Neutrophil (primary cell): ENCODE measurements at regions not wholly inside any gene's neighbourhood (a gene's known extent, or its start where the extent isn't known, plus 50 kb on each side); places are given as distances from the start of the nearest gene placed in this dataset.

Experiments used
- H3K27ac ChIP-seq: fragments of 200-600 bp; sonication (generic); 2 replicates; pipeline ENCODE4 v1.5.1; 2016; ENCODE audit warnings: mild to moderate bottlenecking, moderate library complexity
- H3K27me3 ChIP-seq: fragments of 200-600 bp; sonication (generic); 2 replicates; pipeline ENCODE4 v1.6.0; 2016; ENCODE audit warnings: mild to moderate bottlenecking
- H3K36me3 ChIP-seq: fragments of 200-600 bp; sonication (generic); 2 replicates; pipeline ENCODE4 v1.5.1; 2017
- H3K4me1 ChIP-seq, 2 experiments: fragments of 200-600 bp in 1 of 2; sonication (generic) in 1 of 2; 1 replicate in 1 of 2; 2 replicates in 1 of 2; pipeline versions ENCODE4 v1.5.1 to v1.6.1; 2013 to 2016; ENCODE audit warnings: low read depth in 1 of 2, low read length in 1 of 2, mild to moderate bottlenecking in 1 of 2, moderate library complexity in 1 of 2; ENCODE audit not compliant: control insufficient read depth in 1 of 2, insufficient read depth in 1 of 2
- H3K4me3 ChIP-seq, 2 experiments: fragments of 200-600 bp in 1 of 2; sonication (generic) in 1 of 2; 1 replicate in 1 of 2; 2 replicates in 1 of 2; pipeline ENCODE4 v1.5.1; 2013 to 2016; ENCODE audit warnings: low read depth in 1 of 2, low read length in 1 of 2, mild to moderate bottlenecking in 1 of 2, moderate library complexity in 1 of 2
- H3K9me3 ChIP-seq: fragments of 200-600 bp; sonication (generic); 2 replicates; pipeline ENCODE4 v1.5.1; 2016
- TF ChIP-seq, protein P1 (sequence below): fragments of 200-600 bp; sonication (generic); IDR thresholded peaks from 2 replicates; pipeline ENCODE4 v1.5.1; 2016; ENCODE audit warnings: antibody characterized with exemption

DNA sequence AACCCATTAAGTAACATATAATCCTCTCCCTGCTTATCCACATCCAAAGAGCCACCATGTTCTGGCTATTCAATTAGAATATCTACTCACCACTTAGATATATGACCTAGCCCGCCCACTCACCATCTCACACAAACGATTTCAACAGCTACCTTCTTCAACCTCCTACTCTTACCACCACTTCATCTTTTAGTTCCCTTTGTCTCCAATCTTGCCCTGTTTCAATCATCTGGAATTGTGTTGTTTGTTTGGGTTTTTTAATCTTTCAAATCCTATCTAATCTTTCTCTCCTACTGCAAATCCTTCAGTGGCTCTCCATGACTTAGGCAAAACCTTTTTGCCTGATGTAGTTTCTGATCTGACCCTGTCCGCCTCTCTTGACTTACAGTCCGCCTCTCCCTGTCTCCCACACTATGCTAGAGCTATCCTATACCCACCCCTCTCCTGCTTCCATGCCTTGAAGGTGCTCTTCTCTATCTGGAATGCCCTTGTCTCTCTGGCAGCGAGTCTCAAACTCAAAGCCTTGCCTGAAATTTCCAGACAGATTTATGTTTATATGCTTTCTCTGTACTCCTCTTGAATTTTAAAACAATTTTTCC is 161.0 kb upstream of the CRY1 start:
- Histone ChIP-seq H3K4me3 (no peak overlapping the region), H3K36me3 (no peaks in the 10 kb centered on the region), H3K4me1 (no peaks in the 10 kb centered on the region), H3K9me3 (no peaks in the 10 kb centered on the region), H3K27me3 (no peaks in the 10 kb centered on the region), H3K27ac (no peak overlapping the region)
- TF ChIP-seq, protein P1, sequence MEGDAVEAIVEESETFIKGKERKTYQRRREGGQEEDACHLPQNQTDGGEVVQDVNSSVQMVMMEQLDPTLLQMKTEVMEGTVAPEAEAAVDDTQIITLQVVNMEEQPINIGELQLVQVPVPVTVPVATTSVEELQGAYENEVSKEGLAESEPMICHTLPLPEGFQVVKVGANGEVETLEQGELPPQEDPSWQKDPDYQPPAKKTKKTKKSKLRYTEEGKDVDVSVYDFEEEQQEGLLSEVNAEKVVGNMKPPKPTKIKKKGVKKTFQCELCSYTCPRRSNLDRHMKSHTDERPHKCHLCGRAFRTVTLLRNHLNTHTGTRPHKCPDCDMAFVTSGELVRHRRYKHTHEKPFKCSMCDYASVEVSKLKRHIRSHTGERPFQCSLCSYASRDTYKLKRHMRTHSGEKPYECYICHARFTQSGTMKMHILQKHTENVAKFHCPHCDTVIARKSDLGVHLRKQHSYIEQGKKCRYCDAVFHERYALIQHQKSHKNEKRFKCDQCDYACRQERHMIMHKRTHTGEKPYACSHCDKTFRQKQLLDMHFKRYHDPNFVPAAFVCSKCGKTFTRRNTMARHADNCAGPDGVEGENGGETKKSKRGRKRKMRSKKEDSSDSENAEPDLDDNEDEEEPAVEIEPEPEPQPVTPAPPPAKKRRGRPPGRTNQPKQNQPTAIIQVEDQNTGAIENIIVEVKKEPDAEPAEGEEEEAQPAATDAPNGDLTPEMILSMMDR = no peak

DNA sequence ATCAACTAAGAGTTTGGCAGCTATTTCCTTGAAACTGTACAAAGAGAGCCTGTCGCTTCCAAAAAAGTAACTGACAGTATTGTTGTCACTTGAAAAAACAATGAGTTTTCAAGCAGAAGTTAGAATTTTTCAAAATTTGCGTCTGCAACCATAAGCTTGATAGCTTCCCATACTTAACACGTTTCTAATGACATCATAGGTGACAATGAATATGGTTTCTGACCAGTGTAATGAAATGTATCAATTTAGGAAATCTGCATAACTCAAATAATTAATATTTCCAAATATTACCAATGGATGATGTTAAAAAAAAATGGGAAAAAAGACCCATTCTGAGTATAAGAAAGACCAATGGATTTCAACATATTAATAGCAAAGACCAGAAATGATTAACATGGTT is 165.4 kb upstream of the CRY1 start:
- Histone ChIP-seq H3K27ac (no peak overlapping the region), H3K4me3 (no peak overlapping the region), H3K36me3 (no peaks in the 10 kb centered on the region), H3K27me3 (no peaks in the 10 kb centered on the region), H3K9me3 (no peaks in the 10 kb centered on the region), H3K4me1 (no peaks in the 10 kb centered on the region)
- TF ChIP-seq, protein P1 = no peak

DNA sequence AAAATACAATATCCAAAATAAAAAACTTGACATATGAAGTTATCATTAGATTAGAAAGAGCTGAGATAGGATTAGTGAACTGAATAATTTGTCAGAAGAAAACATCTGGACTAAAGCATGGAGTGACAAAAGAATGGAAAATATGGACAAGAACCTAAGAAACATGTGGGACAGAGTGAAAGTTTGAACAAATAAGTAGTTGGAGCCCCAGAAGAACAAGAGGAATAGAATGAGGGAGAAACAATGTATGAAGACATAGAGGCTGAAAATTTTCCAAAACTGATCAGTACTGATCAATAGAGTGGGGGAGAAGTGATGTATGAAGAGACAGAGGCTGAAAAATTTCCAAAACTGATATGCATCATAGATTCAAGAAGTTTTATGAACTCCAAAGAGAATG is 170.6 kb upstream of the CRY1 start:
- no peaks in the 10 kb centered on the region for H3K9me3 ChIP-seq
- no peaks in the 10 kb centered on the region for H3K36me3 ChIP-seq
- H3K4me1 ChIP-seq = no peaks in the 10 kb centered on the region
- TF ChIP-seq, protein P1 = no peak
- H3K27ac ChIP-seq = no peak overlapping the region
- H3K4me3 ChIP-seq = no peak overlapping the region
- H3K27me3 ChIP-seq = no peaks in the 10 kb centered on the region

DNA sequence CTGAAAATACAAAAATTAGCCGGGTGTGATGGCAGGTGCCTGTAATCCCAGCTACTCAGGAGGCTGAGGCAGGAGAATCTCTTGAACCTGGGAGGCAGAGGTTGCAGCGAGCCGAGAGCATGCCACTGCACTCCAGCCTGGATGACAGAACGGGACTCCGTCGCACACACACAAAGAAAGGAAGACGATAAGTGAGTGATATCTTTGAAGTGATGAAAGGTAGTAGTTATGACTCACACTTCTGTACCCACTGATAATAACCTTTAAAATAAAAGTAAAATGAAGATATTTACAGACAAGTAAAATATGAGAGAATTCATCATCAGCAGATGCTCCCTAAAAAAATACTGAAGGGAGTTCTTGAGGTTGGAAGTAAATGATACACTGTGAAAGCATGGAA is 171.3 kb upstream of the CRY1 start:
- Histone ChIP-seq H3K4me3 (no peak overlapping the region), H3K4me1 (no peaks in the 10 kb centered on the region), H3K9me3 (no peaks in the 10 kb centered on the region), H3K27ac (no peak overlapping the region), H3K36me3 (no peaks in the 10 kb centered on the region), H3K27me3 (no peaks in the 10 kb centered on the region)
- TF ChIP-seq, protein P1 = no peak

DNA sequence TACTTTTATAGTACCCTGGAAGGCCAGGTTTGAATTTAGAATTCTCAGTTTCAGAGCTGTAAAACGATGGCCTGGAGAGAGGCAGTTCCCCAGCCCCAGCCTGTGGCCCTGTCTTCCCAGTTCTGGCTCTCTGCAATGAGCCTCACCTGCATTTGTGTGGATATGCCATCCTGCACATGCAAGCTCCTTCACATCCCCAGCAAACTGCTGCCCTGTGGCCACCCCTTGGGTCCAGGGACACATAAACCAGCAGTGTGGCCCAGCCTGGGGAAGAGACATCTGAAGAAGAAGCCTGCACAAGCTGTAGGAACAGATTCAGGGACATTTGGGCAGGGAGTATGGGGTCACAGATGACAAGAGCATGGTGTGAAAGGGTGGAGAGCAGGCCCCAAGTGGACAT is 174.3 kb upstream of the CRY1 start:
- H3K4me3 ChIP-seq = no peak overlapping the region
- TF ChIP-seq, protein P1 = no peak
- H3K4me1 ChIP-seq = no peaks in the 10 kb centered on the region
- H3K27ac ChIP-seq = no peak overlapping the region
- H3K9me3 ChIP-seq = no peaks in the 10 kb centered on the region
- H3K27me3 ChIP-seq = no peaks in the 10 kb centered on the region
- no peaks in the 10 kb centered on the region for H3K36me3 ChIP-seq

DNA sequence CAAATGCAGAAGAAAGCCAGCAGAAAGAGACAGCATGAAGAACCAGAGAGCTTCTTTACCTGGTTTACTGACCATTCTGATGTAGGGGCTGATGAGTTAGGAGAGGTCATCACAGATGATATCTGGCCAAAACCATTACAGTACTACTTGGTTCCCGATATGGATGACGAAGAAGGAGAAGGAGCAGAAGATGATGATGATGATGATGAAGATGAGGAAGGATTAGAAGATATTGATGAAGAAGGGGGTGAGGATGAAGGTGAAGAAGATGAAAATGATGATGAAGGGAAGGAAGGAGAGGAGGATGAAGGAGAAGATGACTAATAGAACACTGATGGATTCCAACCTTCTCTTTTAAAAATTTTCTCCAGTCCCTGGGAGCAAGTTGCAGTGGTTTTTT is 178.2 kb upstream of the CRY1 start:
- TF ChIP-seq, protein P1 = no peak
- Histone ChIP-seq H3K36me3 (no peaks in the 10 kb centered on the region), H3K4me3 (no peak overlapping the region), H3K9me3 (no peaks in the 10 kb centered on the region), H3K27me3 (no peaks in the 10 kb centered on the region), H3K27ac (no peak overlapping the region), H3K4me1 (no peaks in the 10 kb centered on the region)
